ENCODE measurements at regions not wholly inside any gene's neighbourhood (a gene's known extent, or its start where the extent isn't known, plus 50 kb on each side); places are given as distances from the start of the nearest gene placed in this dataset.

- no peak for ATAC-seq (ENCODE audit: insufficient number of reproducible peaks, low FRiP score, low read depth)
- Histone ChIP-seq H3K4me1 (ENCODE audit: control insufficient read depth in 1 of 2, low read depth in 2 of 2) (no peaks in the 10 kb centered on the region), H3K36me3 (no peaks in the 10 kb centered on the region), H3K4me3 (no peak overlapping the region), H3K9me3 (no peaks in the 10 kb centered on the region), H3K27me3 (replicated peaks; ENCODE audit: insufficient read depth) (no peaks in the 10 kb centered on the region), H3K27ac (no peak overlapping the region)
- no peak for DNase-seq (ENCODE audit: low spot score)
- TF ChIP-seq CTCF (IDR thresholded peaks at IDR 0.05): no peak
Observed at GRCh38 chr13:27327633-27328032, 57.0 kb downstream of the RASL11A start.

GRCh38 chr13:27329210-27329609 lies 58.6 kb downstream of the RASL11A start:
- no peak for ATAC-seq (ENCODE audit: insufficient number of reproducible peaks, low FRiP score, low read depth)
- Histone ChIP-seq H3K4me1 (ENCODE audit: control insufficient read depth in 1 of 2, low read depth in 2 of 2) (no peaks in the 10 kb centered on the region), H3K36me3 (no peaks in the 10 kb centered on the region), H3K9me3 (no peaks in the 10 kb centered on the region), H3K27ac (no peak overlapping the region), H3K27me3 (replicated peaks; ENCODE audit: insufficient read depth) (no peaks in the 10 kb centered on the region), H3K4me3 (no peak overlapping the region)
- TF ChIP-seq CTCF (IDR thresholded peaks at IDR 0.05): no peak
- DNase-seq (ENCODE audit: low spot score): no peak

- Histone ChIP-seq H3K27me3 (replicated peaks; ENCODE audit: insufficient read depth) (no peaks in the 10 kb centered on the region), H3K4me3 (no peak overlapping the region), H3K9me3 (no peaks in the 10 kb centered on the region), H3K27ac (no peak overlapping the region), H3K36me3 (no peaks in the 10 kb centered on the region), H3K4me1 (ENCODE audit: control insufficient read depth in 1 of 2, low read depth in 2 of 2) (no peaks in the 10 kb centered on the region)
- TF ChIP-seq CTCF (IDR thresholded peaks at IDR 0.05): no peak
- DNase-seq (ENCODE audit: low spot score): no peak
- no peak for ATAC-seq (ENCODE audit: insufficient number of reproducible peaks, low FRiP score, low read depth)
Observed at GRCh38 chr13:27334774-27335435, 64.3 kb downstream of the RASL11A start.

- DNase-seq (ENCODE audit: low spot score) (no peak), ATAC-seq (ENCODE audit: insufficient number of reproducible peaks, low FRiP score, low read depth) (no peak)
- Histone ChIP-seq H3K27me3 (replicated peaks; ENCODE audit: insufficient read depth) (no peaks in the 10 kb centered on the region), H3K9me3 (no peaks in the 10 kb centered on the region), H3K4me3 (no peak overlapping the region), H3K4me1 (ENCODE audit: control insufficient read depth in 1 of 2, low read depth in 2 of 2) (no peaks in the 10 kb centered on the region), H3K36me3 (no peaks in the 10 kb centered on the region), H3K27ac (no peak overlapping the region)
- TF ChIP-seq CTCF (IDR thresholded peaks at IDR 0.05): no peak
Observed at GRCh38 chr13:27336014-27336673, 65.5 kb downstream of the RASL11A start.

- Histone ChIP-seq H3K27ac (no peak overlapping the region), H3K4me3 (no peak overlapping the region), H3K27me3 (replicated peaks; ENCODE audit: insufficient read depth) (no peaks in the 10 kb centered on the region), H3K9me3 (no peaks in the 10 kb centered on the region), H3K36me3 (no peaks in the 10 kb centered on the region), H3K4me1 (ENCODE audit: control insufficient read depth in 1 of 2, low read depth in 2 of 2) (no peaks in the 10 kb centered on the region)
- no peak for TF ChIP-seq CTCF (IDR thresholded peaks at IDR 0.05)
- ATAC-seq (ENCODE audit: insufficient number of reproducible peaks, low FRiP score, low read depth): no peak
- no peak for DNase-seq (ENCODE audit: low spot score)
Observed at GRCh38 chr13:27338207-27338606, 67.6 kb downstream of the RASL11A start.

Measured in thoracic aorta (tissue), 2 donors.